Lower lobe of right lung (tissue), 2 donors: ENCODE measurements at regions not wholly inside any gene's neighbourhood (a gene's known extent, or its start where the extent isn't known, plus 50 kb on each side); places are given as distances from the start of the nearest gene placed in this dataset.

Experiments used
- ATAC-seq, 2 donors: fragments of 200-7000 bp; cut with Tn5 transposase; one replicate each; pipeline ENCODE4 v1.9.1; 2020 to 2022; ENCODE audit warnings: mild to moderate bottlenecking in 2 of 2, moderate library complexity in 2 of 2
- DNase-seq: peaks from one replicate; pipeline ENCODE4 v3.0.0-alpha.2; 2020
- H3K27ac ChIP-seq: fragments of 200-600 bp; one replicate; pipeline ENCODE4 v1.8.0; 2022
- H3K27me3 ChIP-seq: fragments of 200-600 bp; one replicate; pipeline ENCODE4 v1.8.0; 2022; ENCODE audit warnings: low read depth
- H3K36me3 ChIP-seq: fragments of 200-600 bp; one replicate; pipeline ENCODE4 v1.8.0; 2022; ENCODE audit warnings: mild to moderate bottlenecking
- H3K4me1 ChIP-seq: fragments of 200-600 bp; one replicate; pipeline ENCODE4 v1.8.0; 2022
- H3K4me3 ChIP-seq: fragments of 200-600 bp; one replicate; pipeline ENCODE4 v1.8.0; 2022; ENCODE audit warnings: mild to moderate bottlenecking
- H3K9me3 ChIP-seq: fragments of 200-600 bp; one replicate; pipeline ENCODE4 v1.8.0; 2022
- CTCF ChIP-seq: fragments of 200-600 bp; IDR thresholded peaks from one replicate; pipeline ENCODE4 v1.8.0; 2022; ENCODE audit warnings: antibody characterized with exemption, mild to moderate bottlenecking
- intact Hi-C: fragments of 100-400 bp; cut with DNase I; formaldehyde crosslinking; loops from one replicate; pipeline ENCODE4 v1.11.0; 2022
- donor health status: DM: no; HTN: yes; CAD: no; lungs with severe emphysema.

- DNase-seq (no peak), ATAC-seq (no peak)
- H3K27me3 ChIP-seq = peaks cover 6% of the 10 kb centered on the region
- H3K27ac ChIP-seq = no peak overlapping the region
- TF ChIP-seq CTCF = no peak
- no peaks in the 10 kb centered on the region for H3K36me3 ChIP-seq
- intact Hi-C loops = no loop called here
- H3K9me3 ChIP-seq = no peaks in the 10 kb centered on the region
- H3K4me3 ChIP-seq = no peak overlapping the region
- no peaks in the 10 kb centered on the region for H3K4me1 ChIP-seq
These were observed 73.9 kb upstream of the DRD2 start for GRCh38 chr11:113549061-113549460.

GRCh38 chr11:113547739-113548138 lies 72.5 kb upstream of the DRD2 start:
- TF ChIP-seq CTCF = no peak
- Histone ChIP-seq H3K9me3 (no peaks in the 10 kb centered on the region), H3K27ac (no peak overlapping the region), H3K36me3 (no peaks in the 10 kb centered on the region), H3K27me3 (peaks cover 6% of the 10 kb centered on the region), H3K4me1 (no peaks in the 10 kb centered on the region), H3K4me3 (no peak overlapping the region)
- intact Hi-C loops = no loop called here
- no peak for DNase-seq
- ATAC-seq = no peak

GRCh38 chr11:113546757-113547507 lies 71.7 kb upstream of the DRD2 start:
- intact Hi-C loops = no loop called here
- DNase-seq (no peak), ATAC-seq (no peak)
- Histone ChIP-seq H3K9me3 (no peaks in the 10 kb centered on the region), H3K27me3 (peaks cover 6% of the 10 kb centered on the region), H3K4me3 (no peak overlapping the region), H3K36me3 (no peaks in the 10 kb centered on the region), H3K4me1 (no peaks in the 10 kb centered on the region), H3K27ac (no peak overlapping the region)
- TF ChIP-seq CTCF = no peak

- intact Hi-C loops = no loop called here
- Histone ChIP-seq H3K4me1 (no peaks in the 10 kb centered on the region), H3K4me3 (no peak overlapping the region), H3K9me3 (no peaks in the 10 kb centered on the region), H3K36me3 (no peaks in the 10 kb centered on the region), H3K27me3 (peaks cover 3% of the 10 kb centered on the region), H3K27ac (no peak overlapping the region)
- ATAC-seq (no peak), DNase-seq (no peak)
- TF ChIP-seq CTCF = no peak
These were observed 67.2 kb upstream of the DRD2 start for GRCh38 chr11:113542420-113542819.

- Histone ChIP-seq H3K27ac (no peak overlapping the region), H3K4me3 (no peak overlapping the region), H3K27me3 (no peaks in the 10 kb centered on the region), H3K36me3 (no peaks in the 10 kb centered on the region), H3K9me3 (no peaks in the 10 kb centered on the region), H3K4me1 (no peaks in the 10 kb centered on the region)
- intact Hi-C loops = no loop called here
- DNase-seq = no peak
- no peak for TF ChIP-seq CTCF
- ATAC-seq = no peak
These were observed 65.5 kb upstream of the DRD2 start for GRCh38 chr11:113540416-113541330.
